GM12878 (cell line): ENCODE measurements at regions not wholly inside any gene's neighbourhood (a gene's known extent, or its start where the extent isn't known, plus 50 kb on each side); places are given as distances from the start of the nearest gene placed in this dataset.

ENCODE experiments used
- ATAC-seq: fragments of 200-7000 bp; cut with Tn5 transposase; 3 replicates; pipeline ENCODE4 v1.9.1; 2020; ENCODE audit warnings: mild to moderate bottlenecking, moderate library complexity
- BruUV-seq: library from RNA; stranded (reverse); fragments of 400-500 nt; replicated peaks from 2 replicates; lab custom pipeline; 2021; lab: Mats Ljungman, UMichigan
- CTCF ChIA-PET: fragments of 300-600 bp; sonication (Branson Sonifier 250); formaldehyde crosslinking; extraction: SDS; loops from one replicate; lab custom pipeline; 2021; ENCODE audit warnings: inconsistent platforms; lab: Yijun Ruan, JAX
- POLR2A ChIA-PET: fragments of 350-600 bp; formaldehyde crosslinking; extraction: SDS; loops from one replicate; lab custom pipeline; 2021; ENCODE audit warnings: inconsistent platforms; lab: Charles Lee
- RAD21 ChIA-PET: fragments of 300-600 bp; sonication (Branson Sonifier 250); formaldehyde crosslinking; loops from one replicate; lab custom pipeline; 2023; ENCODE audit warnings: antibody characterized with exemption; ENCODE audit not compliant: unreplicated experiment; lab: Charles Lee
- SMC1A ChIA-PET: fragments of 300-600 bp; sonication (Branson Sonifier 250); formaldehyde crosslinking; loops from one replicate; lab custom pipeline; 2023; ENCODE audit not compliant: unreplicated experiment, uncharacterized antibody; lab: Charles Lee
- DNase-seq: peaks from one replicate; pipeline ENCODE4 v3.0.0-alpha.2; 2011; ENCODE audit warnings: low read depth, low spot score
- FAIRE-seq: peaks from 3 replicates; lab custom pipeline; 2011; peaks lifted over from hg19 to GRCh38; lab: Jason Lieb, UNC
- H2AFZ ChIP-seq: 2 replicates; pipeline ENCODE4 v1.6.0; 2011; ENCODE audit warnings: low read depth, low read length, control low read depth; ENCODE audit not compliant: control insufficient read depth
- H3K27ac ChIP-seq: 2 replicates; pipeline ENCODE4 v1.5.1; 2011; ENCODE audit warnings: control low read depth; ENCODE audit not compliant: control insufficient read depth, insufficient read depth
- H3K27me3 ChIP-seq, 2 experiments: replicated peaks in 1 of 2; 2 replicates each; pipeline versions ENCODE4 v1.6.0 to v1.6.1; 2011; ENCODE audit warnings: low read length in 1 of 2; ENCODE audit not compliant: control insufficient read depth in 2 of 2, insufficient read depth in 2 of 2
- H3K36me3 ChIP-seq, 2 experiments: 2 replicates each; pipeline ENCODE4 v1.5.1; 2011; ENCODE audit warnings: low read length in 1 of 2; ENCODE audit not compliant: control insufficient read depth in 2 of 2, insufficient read depth in 2 of 2
- H3K4me1 ChIP-seq: 2 replicates; pipeline ENCODE4 v1.6.1; 2011; ENCODE audit warnings: mild to moderate bottlenecking, low read length, moderate library complexity, mixed read lengths; ENCODE audit not compliant: control insufficient read depth, insufficient read depth
- H3K4me2 ChIP-seq: 2 replicates; pipeline ENCODE4 v1.6.0; 2011; ENCODE audit warnings: control low read depth; ENCODE audit not compliant: control insufficient read depth, insufficient read depth
- H3K4me3 ChIP-seq: fragments of 200-600 bp; sonication (generic); 2 replicates; pipeline ENCODE4 v1.5.1; 2016
- H3K79me2 ChIP-seq: 2 replicates; pipeline ENCODE4 v1.6.0; 2011; ENCODE audit warnings: low read length; ENCODE audit not compliant: control insufficient read depth, insufficient read depth
- H3K9ac ChIP-seq: 2 replicates; pipeline ENCODE4 v1.8.0; 2011; ENCODE audit warnings: low read length, control low read depth, mixed read lengths; ENCODE audit not compliant: control insufficient read depth, insufficient read depth
- H3K9me3 ChIP-seq: replicated peaks from 3 replicates; pipeline ENCODE4 v1.5.1; 2011; ENCODE audit warnings: mild to moderate bottlenecking, low read length; ENCODE audit not compliant: control insufficient read depth, insufficient read depth
- H4K20me1 ChIP-seq: 2 replicates; pipeline ENCODE4 v1.6.0; 2011; ENCODE audit not compliant: control insufficient read depth, insufficient read depth
- CBFB ChIP-seq: IDR thresholded peaks from 2 replicates; pipeline ENCODE4 v1.6.1; 2016; ENCODE audit warnings: antibody characterized with exemption, low read depth
- CEBPB ChIP-seq, 2 experiments: fragments of 150-350 bp in 1 of 2; IDR thresholded peaks; 2 replicates each; pipeline ENCODE4 v1.6.1; 2012 to 2014; ENCODE audit warnings: low read depth in 2 of 2, low read length in 2 of 2, borderline replicate concordance in 1 of 2, inconsistent platforms in 1 of 2
- EGR1 ChIP-seq, 2 experiments: IDR thresholded peaks; 1 replicate in 1 of 2; 2 replicates in 1 of 2; pipeline ENCODE4 v1.6.1; 2011 to 2012; ENCODE audit warnings: low read depth in 2 of 2, low read length in 2 of 2, borderline replicate concordance in 1 of 2, mild to moderate bottlenecking in 1 of 2, moderate library complexity in 1 of 2
- FOXM1 ChIP-seq: IDR thresholded peaks from 2 replicates; pipeline ENCODE4 v1.6.1; 2012; ENCODE audit warnings: low read depth, mild to moderate bottlenecking, inconsistent platforms, low read length, moderate library complexity
- MYC ChIP-seq: IDR thresholded peaks from 2 replicates; pipeline ENCODE4 v1.6.1; 2011; ENCODE audit warnings: mild to moderate bottlenecking, low read length, moderate library complexity, inconsistent platforms; ENCODE audit not compliant: insufficient read depth, insufficient replicate concordance, insufficient read length, severe bottlenecking
- PML ChIP-seq: IDR thresholded peaks from 2 replicates; pipeline ENCODE4 v1.6.1; 2012; ENCODE audit warnings: low read length, inconsistent platforms
- RCOR1 ChIP-seq: conservative IDR thresholded peaks from 2 replicates; pipeline ENCODE4 v1.6.1; 2012; ENCODE audit warnings: low read depth, low read length, improper control_type of control experiment
- SMC3 ChIP-seq: IDR thresholded peaks from 2 replicates; pipeline ENCODE4 v1.6.1; 2011; ENCODE audit warnings: low read length, improper control_type of control experiment, borderline replicate concordance
- SPI1 ChIP-seq: IDR thresholded peaks from 2 replicates; pipeline ENCODE4 v1.6.1; 2011; ENCODE audit warnings: low read depth, mild to moderate bottlenecking, low read length, moderate library complexity, borderline replicate concordance; ENCODE audit not compliant: insufficient read depth
- SUPT20H ChIP-seq: IDR thresholded peaks from 2 replicates; pipeline ENCODE4 v1.6.1; 2011; ENCODE audit warnings: low read depth, mild to moderate bottlenecking, low read length, moderate library complexity, borderline replicate concordance; ENCODE audit not compliant: control insufficient read depth
- TARDBP ChIP-seq: IDR thresholded peaks from 2 replicates; pipeline ENCODE4 v1.6.1; 2016; ENCODE audit warnings: borderline replicate concordance
- ZBTB11 ChIP-seq: fragments of 450-650 bp; formaldehyde crosslinking; IDR thresholded peaks from 2 replicates; pipeline ENCODE4 v1.5.0; 2022; ENCODE audit warnings: mild to moderate bottlenecking, missing genetic modification characterization
- WGBS: methylation state at CpG from one replicate; pipeline ENCODE4 v1.1.6; 2016; ENCODE audit warnings: low lambda C conversion rate; ENCODE audit not compliant: insufficient replicate concordance, insufficient coverage; ENCODE audit errors: missing lambda C conversion rate; 5-methylcytosine and 5-hydroxymethylcytosine counted together
- in situ Hi-C: fragments of 300-500 bp; cut with MboI; formaldehyde crosslinking; loops from 9 replicates; pipeline ENCODE4 v1.14.3; 2018; ENCODE audit warnings: mixed read lengths
- intact Hi-C: fragments of 100-400 bp; cut with micrococcal nuclease; formaldehyde crosslinking; loops from one replicate; pipeline ENCODE4 v1.14.2; 2022; ENCODE audit not compliant: unreplicated experiment
- TF ChIP-seq, protein P1 (sequence below): fragments of 450-650 bp; IDR thresholded peaks from 2 replicates; pipeline ENCODE4 v1.6.1; 2017; ENCODE audit warnings: mild to moderate bottlenecking, moderate library complexity

GRCh38 chr1:187474336-187474735, 645.6 kb downstream of the PLA2G4A start:
- Histone ChIP-seq H3K27me3 (no peaks in the 10 kb centered on the region), H3K27ac (no peak overlapping the region), H4K20me1 (no peaks in the 10 kb centered on the region), H3K79me2 (no peaks in the 10 kb centered on the region), H3K4me1 (no peaks in the 10 kb centered on the region), H3K4me2 (no peak overlapping the region), H2AFZ (no peak overlapping the region), H3K36me3 (no peaks in the 10 kb centered on the region), H3K9ac (no peak overlapping the region), H3K4me3 (no peak overlapping the region)
- no peak for FAIRE-seq
- POLR2A ChIA-PET = no interaction called here
- DNase-seq = no peak
- in situ Hi-C loops (no loop called here), intact Hi-C loops (no loop called here)
- 15% methylated on average over 2 of the region's 2 CpGs for WGBS
- no peak for ATAC-seq
- RAD21 ChIA-PET = no interaction called here
- CTCF ChIA-PET = no interaction called here
- TF ChIP-seq SMC3 = no peak
- TF ChIP-seq TARDBP = no peak
- TF ChIP-seq EGR1 (IDR thresholded peaks at IDR 0.05; ENCODE audit: borderline replicate concordance in 1 of 2, low read depth in 2 of 2, low read length in 2 of 2) = no peak
- no peak for TF ChIP-seq MYC
- TF ChIP-seq ZBTB11 (CRISPR knock-in tag) = no peak
- no peak for TF ChIP-seq SUPT20H
- TF ChIP-seq CBFB = no peak
- TF ChIP-seq RCOR1 = no peak
- no peak for TF ChIP-seq CEBPB (IDR thresholded peaks at IDR 0.05; ENCODE audit: borderline replicate concordance in 1 of 2, low read depth in 2 of 2, low read length in 2 of 2)
- no peak for TF ChIP-seq SPI1
- TF ChIP-seq, protein P1, sequence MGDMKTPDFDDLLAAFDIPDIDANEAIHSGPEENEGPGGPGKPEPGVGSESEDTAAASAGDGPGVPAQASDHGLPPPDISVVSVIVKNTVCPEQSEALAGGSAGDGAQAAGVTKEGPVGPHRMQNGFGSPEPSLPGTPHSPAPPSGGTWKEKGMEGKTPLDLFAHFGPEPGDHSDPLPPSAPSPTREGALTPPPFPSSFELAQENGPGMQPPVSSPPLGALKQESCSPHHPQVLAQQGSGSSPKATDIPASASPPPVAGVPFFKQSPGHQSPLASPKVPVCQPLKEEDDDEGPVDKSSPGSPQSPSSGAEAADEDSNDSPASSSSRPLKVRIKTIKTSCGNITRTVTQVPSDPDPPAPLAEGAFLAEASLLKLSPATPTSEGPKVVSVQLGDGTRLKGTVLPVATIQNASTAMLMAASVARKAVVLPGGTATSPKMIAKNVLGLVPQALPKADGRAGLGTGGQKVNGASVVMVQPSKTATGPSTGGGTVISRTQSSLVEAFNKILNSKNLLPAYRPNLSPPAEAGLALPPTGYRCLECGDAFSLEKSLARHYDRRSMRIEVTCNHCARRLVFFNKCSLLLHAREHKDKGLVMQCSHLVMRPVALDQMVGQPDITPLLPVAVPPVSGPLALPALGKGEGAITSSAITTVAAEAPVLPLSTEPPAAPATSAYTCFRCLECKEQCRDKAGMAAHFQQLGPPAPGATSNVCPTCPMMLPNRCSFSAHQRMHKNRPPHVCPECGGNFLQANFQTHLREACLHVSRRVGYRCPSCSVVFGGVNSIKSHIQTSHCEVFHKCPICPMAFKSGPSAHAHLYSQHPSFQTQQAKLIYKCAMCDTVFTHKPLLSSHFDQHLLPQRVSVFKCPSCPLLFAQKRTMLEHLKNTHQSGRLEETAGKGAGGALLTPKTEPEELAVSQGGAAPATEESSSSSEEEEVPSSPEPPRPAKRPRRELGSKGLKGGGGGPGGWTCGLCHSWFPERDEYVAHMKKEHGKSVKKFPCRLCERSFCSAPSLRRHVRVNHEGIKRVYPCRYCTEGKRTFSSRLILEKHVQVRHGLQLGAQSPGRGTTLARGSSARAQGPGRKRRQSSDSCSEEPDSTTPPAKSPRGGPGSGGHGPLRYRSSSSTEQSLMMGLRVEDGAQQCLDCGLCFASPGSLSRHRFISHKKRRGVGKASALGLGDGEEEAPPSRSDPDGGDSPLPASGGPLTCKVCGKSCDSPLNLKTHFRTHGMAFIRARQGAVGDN = no peak
- no peak for TF ChIP-seq PML
- TF ChIP-seq FOXM1 = no peak
- TF ChIP-seq, all 136 proteins: peak for 0
- H3K9me3 ChIP-seq = no peaks in the 10 kb centered on the region
- no TSS peak for BruUV-seq
- SMC1A ChIA-PET = no interaction called here
